Prostate gland (tissue), 2 donors: ENCODE measurements at regions not wholly inside any gene's neighbourhood (a gene's known extent, or its start where the extent isn't known, plus 50 kb on each side); places are given as distances from the start of the nearest gene placed in this dataset.

Experiments
- DNase-seq: peaks from one replicate; pipeline ENCODE4 v3.0.0-alpha.2; 2019; ENCODE audit warnings: low spot score
- H3K27ac ChIP-seq, 2 donors: fragments of 200-600 bp; sonication (generic); 2 replicates each; pipeline ENCODE4 v1.5.1; 2017 to 2019
- H3K27me3 ChIP-seq: fragments of 200-600 bp; sonication (generic); replicated peaks from 2 replicates; pipeline ENCODE4 v1.5.1; 2019; ENCODE audit not compliant: insufficient read depth
- H3K36me3 ChIP-seq, 2 donors: fragments of 200-600 bp; sonication (generic); 1 replicate in 1 of 2; 2 replicates in 1 of 2; pipeline versions ENCODE4 v1.5.1 to v1.8.1; 2017 to 2019
- H3K4me1 ChIP-seq: fragments of 200-600 bp; sonication (generic); replicated peaks from 2 replicates; pipeline ENCODE4 v1.5.1; 2019
- H3K4me3 ChIP-seq, 2 donors: fragments of 200-600 bp; sonication (generic); 2 replicates each; pipeline ENCODE4 v1.5.1; 2017 to 2019
- H3K9me3 ChIP-seq: fragments of 200-600 bp; sonication (generic); 2 replicates; pipeline ENCODE4 v1.5.1; 2017
- POLR2A ChIP-seq: fragments of 450-650 bp; IDR thresholded peaks from one replicate; pipeline ENCODE4 v1.6.1; 2016; ENCODE audit warnings: antibody characterized with exemption, mild to moderate bottlenecking
- POLR2AphosphoS5 ChIP-seq: sonication (generic); formaldehyde crosslinking; IDR thresholded peaks from one replicate; pipeline ENCODE4 v1.6.1; 2017; ENCODE audit warnings: antibody characterized with exemption
- WGBS: methylation state at CpG from one replicate; pipeline ENCODE4 v1.1.5; 2018; 5-methylcytosine and 5-hydroxymethylcytosine counted together
- intact Hi-C: fragments of 100-400 bp; cut with DNase I; formaldehyde crosslinking; loops from one replicate; pipeline ENCODE4 v1.14.2; 2022
- TF ChIP-seq, protein P1 (sequence below), 4 experiments: fragments of 200-600 bp in 2 of 4; fragments of 450-650 bp in 2 of 4; sonication (generic) in 2 of 4; IDR thresholded peaks; 1 replicate in 3 of 4; 2 replicates in 1 of 4; pipeline ENCODE4 v1.5.1; 2016 to 2019; ENCODE audit warnings: antibody characterized with exemption in 4 of 4, mild to moderate bottlenecking in 2 of 4, moderate library complexity in 2 of 4

DNA sequence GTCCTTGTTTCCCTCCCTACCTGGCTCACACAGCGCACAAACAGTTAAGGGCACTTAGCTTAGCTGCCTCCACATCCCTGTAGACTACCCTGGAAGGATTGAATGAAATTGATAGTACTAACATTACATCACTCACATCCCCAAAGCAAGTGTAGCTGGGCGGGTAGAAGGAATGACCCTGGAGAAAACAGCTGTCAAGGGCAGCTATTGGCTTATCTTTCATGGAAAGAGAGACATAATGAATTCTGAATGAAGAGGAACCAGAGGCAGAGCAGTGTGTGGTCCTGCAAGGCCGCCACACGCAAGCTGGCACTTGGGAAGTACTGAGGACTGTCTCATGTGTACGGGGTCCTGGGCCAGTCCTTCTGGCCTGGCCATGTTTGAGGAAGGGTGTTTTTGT, 369.6 kb upstream of the RGMA start:
- Histone ChIP-seq H3K4me1 (no peaks in the 10 kb centered on the region), H3K27me3 (no peaks in the 10 kb centered on the region), H3K36me3 (no peaks in the 10 kb centered on the region), H3K9me3 (no peaks in the 10 kb centered on the region), H3K27ac (no peak overlapping the region), H3K4me3 (no peak overlapping the region)
- intact Hi-C loops = no loop called here
- no peak for TF ChIP-seq POLR2A
- no peak for TF ChIP-seq POLR2AphosphoS5
- TF ChIP-seq, protein P1, sequence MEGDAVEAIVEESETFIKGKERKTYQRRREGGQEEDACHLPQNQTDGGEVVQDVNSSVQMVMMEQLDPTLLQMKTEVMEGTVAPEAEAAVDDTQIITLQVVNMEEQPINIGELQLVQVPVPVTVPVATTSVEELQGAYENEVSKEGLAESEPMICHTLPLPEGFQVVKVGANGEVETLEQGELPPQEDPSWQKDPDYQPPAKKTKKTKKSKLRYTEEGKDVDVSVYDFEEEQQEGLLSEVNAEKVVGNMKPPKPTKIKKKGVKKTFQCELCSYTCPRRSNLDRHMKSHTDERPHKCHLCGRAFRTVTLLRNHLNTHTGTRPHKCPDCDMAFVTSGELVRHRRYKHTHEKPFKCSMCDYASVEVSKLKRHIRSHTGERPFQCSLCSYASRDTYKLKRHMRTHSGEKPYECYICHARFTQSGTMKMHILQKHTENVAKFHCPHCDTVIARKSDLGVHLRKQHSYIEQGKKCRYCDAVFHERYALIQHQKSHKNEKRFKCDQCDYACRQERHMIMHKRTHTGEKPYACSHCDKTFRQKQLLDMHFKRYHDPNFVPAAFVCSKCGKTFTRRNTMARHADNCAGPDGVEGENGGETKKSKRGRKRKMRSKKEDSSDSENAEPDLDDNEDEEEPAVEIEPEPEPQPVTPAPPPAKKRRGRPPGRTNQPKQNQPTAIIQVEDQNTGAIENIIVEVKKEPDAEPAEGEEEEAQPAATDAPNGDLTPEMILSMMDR (IDR thresholded peaks at IDR 0.05) = no peak
- WGBS = 79% methylated on average over 5 of the region's 5 CpGs
- no peak for DNase-seq

DNA sequence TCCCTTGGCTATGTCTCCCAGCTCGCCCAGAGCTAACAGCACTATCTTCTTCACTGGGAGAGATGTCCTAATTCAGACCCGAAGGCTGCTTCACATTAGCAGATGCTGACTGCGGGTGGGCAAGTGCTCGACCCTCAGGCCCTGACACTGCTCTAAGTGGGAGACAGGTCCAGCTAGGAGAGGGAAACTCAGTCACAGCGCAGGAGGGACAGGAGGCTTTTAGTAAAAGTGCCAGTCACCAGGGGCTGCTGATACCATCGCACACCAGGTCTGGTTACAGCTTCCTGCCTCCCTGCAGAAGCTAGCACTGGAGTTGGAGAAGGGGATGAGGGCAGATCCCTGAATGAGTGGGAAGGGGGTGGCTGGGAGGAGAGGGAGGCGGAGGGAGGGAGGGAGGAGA, 365.8 kb upstream of the RGMA start:
- Histone ChIP-seq H3K4me3 (no peak overlapping the region), H3K9me3 (no peaks in the 10 kb centered on the region), H3K36me3 (no peaks in the 10 kb centered on the region), H3K4me1 (no peaks in the 10 kb centered on the region), H3K27me3 (no peaks in the 10 kb centered on the region), H3K27ac (no peak overlapping the region)
- TF ChIP-seq POLR2AphosphoS5 = no peak
- TF ChIP-seq POLR2A = no peak
- TF ChIP-seq, protein P1 (IDR thresholded peaks at IDR 0.05) = no peak
- DNase-seq = no peak
- intact Hi-C loops = no loop called here
- 64% methylated on average over 7 of the region's 7 CpGs for WGBS

DNA sequence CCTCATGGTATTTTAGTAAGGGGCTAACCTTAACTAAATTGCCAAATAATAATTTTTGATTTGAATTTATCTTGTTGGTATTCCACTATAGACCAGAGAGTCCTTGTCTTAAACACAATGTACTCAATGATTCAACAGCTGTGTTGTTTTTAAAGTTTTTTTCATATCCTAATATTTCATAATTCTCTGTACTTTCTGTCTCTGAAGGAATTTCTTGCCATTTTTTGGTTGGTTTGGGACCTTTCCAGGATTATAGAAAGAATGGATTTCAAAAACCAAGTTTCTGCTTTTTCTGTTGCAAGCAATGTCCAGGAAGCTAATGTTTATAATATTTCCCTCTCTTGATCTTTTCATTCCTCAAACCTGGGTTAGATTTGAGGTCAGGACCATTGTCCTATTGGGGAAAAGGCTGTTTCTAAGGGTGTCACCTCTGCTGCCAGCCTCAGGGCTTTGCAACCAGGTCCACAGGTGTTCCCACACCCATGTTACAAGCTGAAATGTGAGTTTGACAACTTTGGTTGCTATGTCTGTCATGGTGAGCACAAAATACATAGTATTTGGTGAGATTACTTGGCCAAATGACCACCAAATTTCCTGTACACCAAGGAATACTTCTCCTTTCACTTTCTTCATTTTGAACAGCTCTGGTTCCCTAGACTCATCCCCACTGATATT, 363.7 kb upstream of the RGMA start:
- no peak overlapping the region for H3K27ac ChIP-seq
- H3K27me3 ChIP-seq = no peaks in the 10 kb centered on the region
- no peaks in the 10 kb centered on the region for H3K9me3 ChIP-seq
- intact Hi-C loops = no loop called here
- TF ChIP-seq POLR2AphosphoS5 = no peak
- TF ChIP-seq, protein P1 (IDR thresholded peaks at IDR 0.05) = no peak
- TF ChIP-seq POLR2A = no peak
- no peaks in the 10 kb centered on the region for H3K4me1 ChIP-seq
- no peak overlapping the region for H3K4me3 ChIP-seq
- no peak for DNase-seq
- H3K36me3 ChIP-seq = no peaks in the 10 kb centered on the region

DNA sequence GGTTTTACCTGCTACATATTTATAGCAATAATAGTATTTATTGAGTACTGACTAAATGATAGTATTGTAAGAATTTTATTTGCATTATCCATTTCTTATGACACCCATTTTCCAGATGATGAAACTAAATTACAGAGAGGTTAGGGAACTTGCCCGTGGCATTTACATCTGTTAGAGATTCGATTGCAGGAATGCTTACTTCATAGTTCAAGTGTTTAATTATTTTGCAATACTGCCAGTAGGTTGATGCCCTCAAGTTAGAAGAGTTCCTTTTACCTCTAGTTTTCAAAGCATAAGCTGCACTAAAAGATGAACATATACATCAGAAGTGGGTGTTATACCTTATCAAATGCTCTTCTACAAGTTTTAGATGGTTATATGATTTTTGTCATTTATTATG, 362.8 kb upstream of the RGMA start:
- no peaks in the 10 kb centered on the region for H3K36me3 ChIP-seq
- no peak overlapping the region for H3K27ac ChIP-seq
- WGBS = 51% methylated on average over 2 of the region's 2 CpGs
- no peak for TF ChIP-seq POLR2A
- TF ChIP-seq POLR2AphosphoS5 = no peak
- TF ChIP-seq, protein P1 (IDR thresholded peaks at IDR 0.05) = no peak
- no peak for DNase-seq
- intact Hi-C loops = no loop called here
- no peak overlapping the region for H3K4me3 ChIP-seq
- no peaks in the 10 kb centered on the region for H3K27me3 ChIP-seq
- no peaks in the 10 kb centered on the region for H3K4me1 ChIP-seq
- no peaks in the 10 kb centered on the region for H3K9me3 ChIP-seq

DNA sequence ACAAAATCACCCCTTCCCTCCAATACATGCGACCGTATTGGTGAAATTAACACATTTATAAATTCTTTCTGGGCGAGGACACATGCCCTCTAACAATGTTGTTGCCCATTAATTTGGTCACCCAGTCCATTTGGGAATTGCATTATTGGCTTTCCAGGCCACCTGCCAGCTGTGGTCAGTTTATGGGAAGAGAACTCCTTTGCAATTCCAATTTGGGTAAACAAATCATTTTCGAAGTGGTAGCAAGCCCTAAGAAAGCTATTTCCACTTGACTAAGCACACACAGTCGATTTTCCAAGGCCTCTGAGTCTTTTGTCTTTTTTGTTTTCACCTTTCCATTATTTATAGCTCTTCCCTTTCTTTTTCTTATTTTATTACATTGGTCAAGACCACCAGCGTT, 362.3 kb upstream of the RGMA start:
- Histone ChIP-seq H3K9me3 (no peaks in the 10 kb centered on the region), H3K27me3 (no peaks in the 10 kb centered on the region), H3K36me3 (no peaks in the 10 kb centered on the region), H3K4me3 (no peak overlapping the region), H3K27ac (no peak overlapping the region), H3K4me1 (no peaks in the 10 kb centered on the region)
- whole genome bisulfite sequencing = 57% methylated on average over 6 of the region's 6 CpGs
- TF ChIP-seq, protein P1 (IDR thresholded peaks at IDR 0.05) = no peak
- no peak for TF ChIP-seq POLR2A
- intact Hi-C loops = no loop called here
- no peak for DNase-seq
